ENCODE measurements at regions not wholly inside any gene's neighbourhood (a gene's known extent, or its start where the extent isn't known, plus 50 kb on each side); places are given as distances from the start of the nearest gene placed in this dataset.

DNA sequence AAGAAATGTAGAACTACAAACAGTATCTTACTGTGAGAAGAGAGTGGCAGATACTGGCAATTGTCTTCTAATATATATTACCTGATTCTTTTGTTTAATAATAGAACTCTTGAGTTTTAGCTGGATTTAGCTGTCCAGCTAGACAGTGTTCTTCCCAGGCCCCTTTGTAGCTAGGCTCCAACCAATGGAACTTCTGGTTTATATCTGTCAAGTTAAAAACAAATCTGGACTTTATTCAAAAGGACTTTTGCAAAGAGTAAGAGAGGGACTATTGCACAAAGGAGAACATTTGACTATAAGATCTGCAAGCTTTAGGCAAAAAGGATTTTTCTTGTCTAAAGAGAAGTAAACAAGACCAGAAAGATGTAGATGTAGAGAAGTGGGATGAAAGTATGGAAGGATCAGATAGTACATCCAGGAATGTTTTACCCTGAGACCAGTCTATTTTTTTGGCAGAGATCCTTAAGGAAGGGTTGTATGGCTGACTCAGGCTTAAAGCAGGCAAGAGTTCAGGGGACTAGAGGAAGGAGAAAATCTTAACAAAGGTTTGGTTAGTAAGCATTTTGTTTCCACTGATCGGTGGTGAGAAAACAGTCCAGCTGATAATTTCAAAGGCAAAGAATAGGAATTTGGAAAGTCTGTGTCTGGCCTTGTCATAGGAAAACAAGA lies 111.1 kb upstream of the PLEKHA5 start:
- H3K4me3 Mint-ChIP-seq = no peak overlapping the region
- H3K4me1 Mint-ChIP-seq (ENCODE audit: low read depth) = no peaks in the 10 kb centered on the region
- no peak overlapping the region for H3K27ac Mint-ChIP-seq
- POLR2A ChIA-PET = no interaction called here
- H3K36me3 Mint-ChIP-seq (ENCODE audit: low read depth) = no peaks in the 10 kb centered on the region
- TF ChIP-seq, protein P1, sequence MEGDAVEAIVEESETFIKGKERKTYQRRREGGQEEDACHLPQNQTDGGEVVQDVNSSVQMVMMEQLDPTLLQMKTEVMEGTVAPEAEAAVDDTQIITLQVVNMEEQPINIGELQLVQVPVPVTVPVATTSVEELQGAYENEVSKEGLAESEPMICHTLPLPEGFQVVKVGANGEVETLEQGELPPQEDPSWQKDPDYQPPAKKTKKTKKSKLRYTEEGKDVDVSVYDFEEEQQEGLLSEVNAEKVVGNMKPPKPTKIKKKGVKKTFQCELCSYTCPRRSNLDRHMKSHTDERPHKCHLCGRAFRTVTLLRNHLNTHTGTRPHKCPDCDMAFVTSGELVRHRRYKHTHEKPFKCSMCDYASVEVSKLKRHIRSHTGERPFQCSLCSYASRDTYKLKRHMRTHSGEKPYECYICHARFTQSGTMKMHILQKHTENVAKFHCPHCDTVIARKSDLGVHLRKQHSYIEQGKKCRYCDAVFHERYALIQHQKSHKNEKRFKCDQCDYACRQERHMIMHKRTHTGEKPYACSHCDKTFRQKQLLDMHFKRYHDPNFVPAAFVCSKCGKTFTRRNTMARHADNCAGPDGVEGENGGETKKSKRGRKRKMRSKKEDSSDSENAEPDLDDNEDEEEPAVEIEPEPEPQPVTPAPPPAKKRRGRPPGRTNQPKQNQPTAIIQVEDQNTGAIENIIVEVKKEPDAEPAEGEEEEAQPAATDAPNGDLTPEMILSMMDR (IDR thresholded peaks at IDR 0.05) = no peak
- ATAC-seq (no peak), DNase-seq (no peak)
- H3K27me3 Mint-ChIP-seq = peaks cover 1% of the 10 kb centered on the region
- no peaks in the 10 kb centered on the region for H3K9me3 Mint-ChIP-seq
- CTCF ChIA-PET = no interaction called here
- intact Hi-C loops (cut with micrococcal nuclease) = no loop called here

DNA sequence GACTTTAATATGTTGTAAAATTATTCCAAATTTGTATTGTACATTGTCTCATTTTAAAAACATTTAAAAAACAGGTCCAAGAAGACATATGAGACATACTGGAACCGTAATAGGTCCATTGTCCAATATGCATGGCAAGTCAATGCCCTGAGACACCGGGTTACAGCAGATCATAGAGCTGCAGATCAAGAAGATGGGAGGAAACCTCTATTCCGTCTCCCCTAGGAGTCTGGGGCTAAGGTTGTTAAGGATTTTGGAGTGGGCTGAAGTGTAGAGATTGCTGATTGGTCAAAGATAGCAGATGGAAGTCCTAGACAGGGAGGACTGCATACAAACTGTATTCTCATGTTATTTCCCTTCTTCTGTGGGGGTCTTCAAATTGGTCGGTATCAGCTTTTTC lies 108.3 kb upstream of the PLEKHA5 start:
- ChIA-PET CTCF (no interaction called here), POLR2A (no interaction called here)
- intact Hi-C loops (cut with micrococcal nuclease) = no loop called here
- Mint-ChIP-seq H3K36me3 (ENCODE audit: low read depth) (no peaks in the 10 kb centered on the region), H3K4me3 (no peak overlapping the region), H3K4me1 (ENCODE audit: low read depth) (no peaks in the 10 kb centered on the region), H3K27ac (no peak overlapping the region), H3K9me3 (no peaks in the 10 kb centered on the region), H3K27me3 (peaks cover 3% of the 10 kb centered on the region)
- TF ChIP-seq, protein P1 (IDR thresholded peaks at IDR 0.05) = no peak
- no peak for DNase-seq
- no peak for ATAC-seq

DNA sequence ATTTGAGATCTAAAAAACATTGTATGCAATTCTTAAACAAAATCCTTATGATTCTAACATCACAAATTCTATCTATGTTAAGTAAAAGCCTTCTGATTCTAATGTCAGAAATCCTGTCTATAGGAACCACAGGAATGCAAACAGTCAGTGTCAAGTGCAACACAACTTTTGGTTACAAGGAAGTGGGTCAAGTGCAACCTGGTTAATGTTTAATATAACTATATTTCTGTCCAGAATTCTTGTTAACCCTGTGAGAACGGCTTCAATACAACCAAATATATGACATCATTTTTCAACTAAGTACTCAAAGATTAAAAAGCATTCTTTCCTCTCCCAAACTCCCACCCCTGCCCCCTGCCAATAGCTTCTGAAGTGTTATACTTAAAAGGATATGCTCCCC lies 107.9 kb upstream of the PLEKHA5 start:
- H3K27me3 Mint-ChIP-seq = peaks cover 3% of the 10 kb centered on the region
- intact Hi-C loops (cut with micrococcal nuclease) = no loop called here
- no peak overlapping the region for H3K27ac Mint-ChIP-seq
- ATAC-seq (no peak), DNase-seq (no peak)
- TF ChIP-seq, protein P1 (IDR thresholded peaks at IDR 0.05) = no peak
- POLR2A ChIA-PET = no interaction called here
- H3K4me3 Mint-ChIP-seq = no peak overlapping the region
- no peaks in the 10 kb centered on the region for H3K4me1 Mint-ChIP-seq (ENCODE audit: low read depth)
- H3K36me3 Mint-ChIP-seq (ENCODE audit: low read depth) = no peaks in the 10 kb centered on the region
- CTCF ChIA-PET = no interaction called here
- no peaks in the 10 kb centered on the region for H3K9me3 Mint-ChIP-seq

DNA sequence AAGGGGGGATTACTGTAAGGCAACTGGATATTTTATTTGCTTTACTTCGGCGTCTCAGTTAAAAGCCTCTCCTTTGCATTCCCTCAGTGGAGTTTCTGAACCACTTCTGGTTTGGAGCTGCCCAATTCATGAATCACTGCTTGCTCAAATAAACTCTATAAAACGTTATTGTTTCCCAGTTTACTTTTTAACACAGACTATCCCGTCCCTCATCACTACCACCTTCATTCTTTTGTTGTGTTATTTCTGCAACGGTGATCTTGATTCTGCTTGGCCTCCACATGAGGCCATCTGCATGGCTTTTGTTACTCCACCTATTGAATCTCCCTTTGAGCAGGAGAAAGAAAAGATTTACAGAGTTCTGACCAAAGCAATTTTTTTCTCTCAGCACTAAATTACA lies 104.0 kb upstream of the PLEKHA5 start:
- CTCF ChIA-PET = no interaction called here
- Mint-ChIP-seq H3K4me3 (no peak overlapping the region), H3K4me1 (ENCODE audit: low read depth) (no peaks in the 10 kb centered on the region), H3K9me3 (no peaks in the 10 kb centered on the region), H3K27me3 (peaks cover 8% of the 10 kb centered on the region), H3K36me3 (ENCODE audit: low read depth) (no peaks in the 10 kb centered on the region), H3K27ac (no peak overlapping the region)
- DNase-seq = no peak
- POLR2A ChIA-PET = no interaction called here
- ATAC-seq = no peak
- TF ChIP-seq, protein P1 (IDR thresholded peaks at IDR 0.05) = no peak
- intact Hi-C loops (cut with micrococcal nuclease) = no loop called here

DNA sequence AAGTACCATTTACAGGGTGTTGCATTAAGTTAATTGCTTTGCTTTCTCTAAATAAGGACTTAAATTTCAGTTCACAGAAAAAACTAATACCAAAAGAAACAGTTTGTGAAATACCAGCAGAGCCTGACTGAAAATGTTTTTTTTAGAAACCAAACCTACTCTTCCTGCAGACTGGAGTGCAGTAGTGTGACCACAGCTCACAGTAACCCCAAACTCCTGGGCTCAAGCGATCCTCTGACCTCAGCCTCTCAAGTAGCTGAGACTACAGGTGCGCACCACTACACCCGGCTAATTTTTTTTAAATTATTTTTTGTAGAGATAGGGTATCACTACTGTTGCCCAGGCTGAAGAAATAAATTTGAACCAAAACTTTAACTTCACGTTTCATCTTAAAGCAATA lies 103.5 kb upstream of the PLEKHA5 start:
- peaks cover 8% of the 10 kb centered on the region for H3K27me3 Mint-ChIP-seq
- CTCF ChIA-PET = no interaction called here
- TF ChIP-seq, protein P1 (IDR thresholded peaks at IDR 0.05) = no peak
- intact Hi-C loops (cut with micrococcal nuclease) = no loop called here
- no peaks in the 10 kb centered on the region for H3K4me1 Mint-ChIP-seq (ENCODE audit: low read depth)
- no peaks in the 10 kb centered on the region for H3K9me3 Mint-ChIP-seq
- DNase-seq = no peak
- H3K27ac Mint-ChIP-seq = no peak overlapping the region
- H3K4me3 Mint-ChIP-seq = no peak overlapping the region
- no peak for ATAC-seq
- POLR2A ChIA-PET = no interaction called here
- H3K36me3 Mint-ChIP-seq (ENCODE audit: low read depth) = no peaks in the 10 kb centered on the region

All from activated CD8-positive, alpha-beta T cell treated with anti-CD3 and anti-CD28 coated beads for 36 hours (primary cell).